Lower lobe of right lung (tissue), 2 donors: ENCODE measurements at regions not wholly inside any gene's neighbourhood (a gene's known extent, or its start where the extent isn't known, plus 50 kb on each side); places are given as distances from the start of the nearest gene placed in this dataset.

Experiments used
- ATAC-seq, 2 donors: fragments of 200-7000 bp; cut with Tn5 transposase; one replicate each; pipeline ENCODE4 v1.9.1; 2020 to 2022; ENCODE audit warnings: mild to moderate bottlenecking in 2 of 2, moderate library complexity in 2 of 2
- DNase-seq: peaks from one replicate; pipeline ENCODE4 v3.0.0-alpha.2; 2020
- H3K27ac ChIP-seq: fragments of 200-600 bp; one replicate; pipeline ENCODE4 v1.8.0; 2022
- H3K27me3 ChIP-seq: fragments of 200-600 bp; one replicate; pipeline ENCODE4 v1.8.0; 2022; ENCODE audit warnings: low read depth
- H3K36me3 ChIP-seq: fragments of 200-600 bp; one replicate; pipeline ENCODE4 v1.8.0; 2022; ENCODE audit warnings: mild to moderate bottlenecking
- H3K4me1 ChIP-seq: fragments of 200-600 bp; one replicate; pipeline ENCODE4 v1.8.0; 2022
- H3K4me3 ChIP-seq: fragments of 200-600 bp; one replicate; pipeline ENCODE4 v1.8.0; 2022; ENCODE audit warnings: mild to moderate bottlenecking
- H3K9me3 ChIP-seq: fragments of 200-600 bp; one replicate; pipeline ENCODE4 v1.8.0; 2022
- intact Hi-C: fragments of 100-400 bp; cut with DNase I; formaldehyde crosslinking; loops from one replicate; pipeline ENCODE4 v1.11.0; 2022
- TF ChIP-seq, protein P1 (sequence below): fragments of 200-600 bp; IDR thresholded peaks from one replicate; pipeline ENCODE4 v1.8.0; 2022; ENCODE audit warnings: antibody characterized with exemption, mild to moderate bottlenecking
- donor health status: DM: no; HTN: yes; CAD: no; lungs with severe emphysema.

GRCh38 chr12:85523197-85523596 is 243.2 kb downstream of the ALX1 start:
- H3K27ac ChIP-seq = no peak overlapping the region
- intact Hi-C loops = no loop called here
- no peaks in the 10 kb centered on the region for H3K9me3 ChIP-seq
- TF ChIP-seq, protein P1, sequence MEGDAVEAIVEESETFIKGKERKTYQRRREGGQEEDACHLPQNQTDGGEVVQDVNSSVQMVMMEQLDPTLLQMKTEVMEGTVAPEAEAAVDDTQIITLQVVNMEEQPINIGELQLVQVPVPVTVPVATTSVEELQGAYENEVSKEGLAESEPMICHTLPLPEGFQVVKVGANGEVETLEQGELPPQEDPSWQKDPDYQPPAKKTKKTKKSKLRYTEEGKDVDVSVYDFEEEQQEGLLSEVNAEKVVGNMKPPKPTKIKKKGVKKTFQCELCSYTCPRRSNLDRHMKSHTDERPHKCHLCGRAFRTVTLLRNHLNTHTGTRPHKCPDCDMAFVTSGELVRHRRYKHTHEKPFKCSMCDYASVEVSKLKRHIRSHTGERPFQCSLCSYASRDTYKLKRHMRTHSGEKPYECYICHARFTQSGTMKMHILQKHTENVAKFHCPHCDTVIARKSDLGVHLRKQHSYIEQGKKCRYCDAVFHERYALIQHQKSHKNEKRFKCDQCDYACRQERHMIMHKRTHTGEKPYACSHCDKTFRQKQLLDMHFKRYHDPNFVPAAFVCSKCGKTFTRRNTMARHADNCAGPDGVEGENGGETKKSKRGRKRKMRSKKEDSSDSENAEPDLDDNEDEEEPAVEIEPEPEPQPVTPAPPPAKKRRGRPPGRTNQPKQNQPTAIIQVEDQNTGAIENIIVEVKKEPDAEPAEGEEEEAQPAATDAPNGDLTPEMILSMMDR = no peak
- H3K4me3 ChIP-seq = no peak overlapping the region
- no peak for ATAC-seq
- H3K27me3 ChIP-seq = no peaks in the 10 kb centered on the region
- no peaks in the 10 kb centered on the region for H3K36me3 ChIP-seq
- DNase-seq = no peak
- H3K4me1 ChIP-seq = no peaks in the 10 kb centered on the region

DNA sequence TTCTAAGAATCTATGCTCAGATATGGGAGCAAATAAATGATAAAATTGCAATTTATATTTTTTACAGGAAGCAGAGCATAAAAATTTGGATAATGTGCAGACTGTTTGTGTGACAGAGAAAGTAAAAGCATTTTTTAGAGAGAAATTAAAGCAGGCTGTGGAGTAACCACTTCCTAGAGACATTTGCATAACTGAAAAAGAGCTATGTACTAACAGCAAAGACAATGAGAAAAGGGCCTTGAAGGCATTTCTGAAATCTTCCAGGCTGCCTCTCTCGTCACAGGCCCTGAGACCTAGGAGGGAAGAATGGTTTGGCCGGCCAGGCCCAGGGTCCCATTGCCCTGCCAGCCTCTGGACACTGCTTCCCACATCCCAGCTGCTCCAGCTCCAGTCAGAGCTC is 247.2 kb downstream of the ALX1 start:
- Histone ChIP-seq H3K27ac (no peak overlapping the region), H3K4me3 (no peak overlapping the region), H3K36me3 (no peaks in the 10 kb centered on the region), H3K9me3 (no peaks in the 10 kb centered on the region), H3K27me3 (no peaks in the 10 kb centered on the region), H3K4me1 (no peaks in the 10 kb centered on the region)
- TF ChIP-seq, protein P1 = no peak
- intact Hi-C loops = no loop called here
- DNase-seq (no peak), ATAC-seq (no peak)

GRCh38 chr12:85529896-85530295 is 249.9 kb downstream of the ALX1 start:
- Histone ChIP-seq H3K36me3 (no peaks in the 10 kb centered on the region), H3K4me3 (no peak overlapping the region), H3K9me3 (no peaks in the 10 kb centered on the region), H3K27me3 (no peaks in the 10 kb centered on the region), H3K27ac (no peak overlapping the region), H3K4me1 (no peaks in the 10 kb centered on the region)
- TF ChIP-seq, protein P1 = no peak
- no peak for ATAC-seq
- no peak for DNase-seq
- intact Hi-C loops = no loop called here

- no peak for DNase-seq
- Histone ChIP-seq H3K27me3 (no peaks in the 10 kb centered on the region), H3K27ac (no peak overlapping the region), H3K4me1 (no peaks in the 10 kb centered on the region), H3K36me3 (no peaks in the 10 kb centered on the region), H3K4me3 (no peak overlapping the region), H3K9me3 (no peaks in the 10 kb centered on the region)
- TF ChIP-seq, protein P1 = no peak
- intact Hi-C loops = no loop called here
- ATAC-seq = no peak
Measured at GRCh38 chr12:85530456-85530855, 250.4 kb downstream of the ALX1 start.

- intact Hi-C loops = no loop called here
- Histone ChIP-seq H3K27ac (no peak overlapping the region), H3K4me3 (no peak overlapping the region), H3K36me3 (no peaks in the 10 kb centered on the region), H3K27me3 (no peaks in the 10 kb centered on the region), H3K9me3 (no peaks in the 10 kb centered on the region), H3K4me1 (no peaks in the 10 kb centered on the region)
- no peak for DNase-seq
- TF ChIP-seq, protein P1 = no peak
- ATAC-seq = no peak
Measured at GRCh38 chr12:85531341-85531740, 251.3 kb downstream of the ALX1 start.

GRCh38 chr12:85549640-85550039 is 269.6 kb downstream of the ALX1 start:
- Histone ChIP-seq H3K36me3 (no peaks in the 10 kb centered on the region), H3K4me1 (no peaks in the 10 kb centered on the region), H3K9me3 (no peaks in the 10 kb centered on the region), H3K27ac (no peak overlapping the region), H3K27me3 (no peaks in the 10 kb centered on the region), H3K4me3 (no peak overlapping the region)
- ATAC-seq (no peak), DNase-seq (no peak)
- TF ChIP-seq, protein P1 = no peak
- intact Hi-C loops = no loop called here
